H9 (cell line): ENCODE measurements at regions not wholly inside any gene's neighbourhood (a gene's known extent, or its start where the extent isn't known, plus 50 kb on each side); places are given as distances from the start of the nearest gene placed in this dataset.

Experiments
- DNase-seq: peaks from one replicate; pipeline ENCODE4 v3.0.0-alpha.2; 2017
- H2AFZ ChIP-seq: one replicate; pipeline ENCODE4 v1.6.1; 2013; ENCODE audit warnings: mild to moderate bottlenecking, low read length, control low read depth, moderate library complexity
- H2AK5ac ChIP-seq: 2 replicates; pipeline ENCODE4 v1.6.1; 2013; ENCODE audit warnings: low read length, control low read depth, mixed read lengths; ENCODE audit not compliant: insufficient read length
- H2BK120ac ChIP-seq: one replicate; pipeline ENCODE4 v1.6.1; 2013; ENCODE audit warnings: low read depth, mild to moderate bottlenecking, low read length, control low read depth, inconsistent platforms; ENCODE audit not compliant: poor library complexity, severe bottlenecking
- H2BK12ac ChIP-seq: 2 replicates; pipeline ENCODE4 v1.6.1; 2013; ENCODE audit warnings: low read length, control low read depth, mixed read lengths, low read depth; ENCODE audit not compliant: insufficient read length
- H2BK15ac ChIP-seq: 2 replicates; pipeline ENCODE4 v1.6.1; 2013; ENCODE audit warnings: low read depth, low read length, control low read depth
- H2BK20ac ChIP-seq: one replicate; pipeline ENCODE4 v1.6.1; 2013; ENCODE audit warnings: low read depth, mild to moderate bottlenecking, low read length, control low read depth, inconsistent platforms; ENCODE audit not compliant: poor library complexity, severe bottlenecking
- H2BK5ac ChIP-seq: 2 replicates; pipeline ENCODE4 v1.6.1; 2013; ENCODE audit warnings: low read length, control low read depth, mixed read lengths; ENCODE audit not compliant: insufficient read length
- H3K14ac ChIP-seq: 2 replicates; pipeline ENCODE4 v1.6.1; 2013; ENCODE audit warnings: low read length, control low read depth; ENCODE audit not compliant: insufficient read depth
- H3K18ac ChIP-seq: 2 replicates; pipeline ENCODE4 v1.6.1; 2013; ENCODE audit warnings: low read depth, mild to moderate bottlenecking, mixed read lengths, low read length, control low read depth; ENCODE audit not compliant: insufficient read length
- H3K23ac ChIP-seq: 2 replicates; pipeline ENCODE4 v1.6.1; 2013; ENCODE audit warnings: low read length, control low read depth, mixed read lengths, low read depth; ENCODE audit not compliant: insufficient read length
- H3K23me2 ChIP-seq: 2 replicates; pipeline ENCODE4 v1.6.1; 2013; ENCODE audit warnings: low read depth, mild to moderate bottlenecking, mixed read lengths, low read length, control low read depth; ENCODE audit not compliant: insufficient read length, poor library complexity, severe bottlenecking
- H3K27ac ChIP-seq: 2 replicates; pipeline ENCODE4 v1.5.1; 2013; ENCODE audit warnings: low read length, control low read depth, mixed read lengths, low read depth; ENCODE audit not compliant: insufficient read length
- H3K27me3 ChIP-seq: 2 replicates; pipeline ENCODE4 v1.6.1; 2013; ENCODE audit warnings: low read length, control low read depth, inconsistent platforms; ENCODE audit not compliant: insufficient read depth
- H3K4ac ChIP-seq: 2 replicates; pipeline ENCODE4 v1.6.1; 2013; ENCODE audit warnings: low read depth, mild to moderate bottlenecking, control low read depth, inconsistent platforms, low read length, moderate library complexity
- H3K4me1 ChIP-seq: 2 replicates; pipeline ENCODE4 v1.6.1; 2013; ENCODE audit warnings: low read length, control low read depth, inconsistent platforms; ENCODE audit not compliant: insufficient read depth
- H3K4me2 ChIP-seq: 2 replicates; pipeline ENCODE4 v1.6.1; 2013; ENCODE audit warnings: low read length, control low read depth, mixed read lengths; ENCODE audit not compliant: insufficient read length, insufficient read depth
- H3K56ac ChIP-seq: 2 replicates; pipeline ENCODE4 v1.6.1; 2013; ENCODE audit warnings: low read depth, mild to moderate bottlenecking, mixed read lengths, low read length, control low read depth; ENCODE audit not compliant: insufficient read length
- H3K79me1 ChIP-seq: 2 replicates; pipeline ENCODE4 v1.6.1; 2013; ENCODE audit warnings: low read depth, mild to moderate bottlenecking, moderate library complexity, low read length, control low read depth, inconsistent platforms; ENCODE audit not compliant: insufficient read depth, poor library complexity, severe bottlenecking
- H3K79me2 ChIP-seq: 2 replicates; pipeline ENCODE4 v1.6.1; 2013; ENCODE audit warnings: low read length, control low read depth, inconsistent platforms; ENCODE audit not compliant: insufficient read depth
- H3K9ac ChIP-seq: 2 replicates; pipeline ENCODE4 v1.6.1; 2013; ENCODE audit warnings: low read length, control low read depth, mixed read lengths; ENCODE audit not compliant: insufficient read length; ENCODE audit errors: extremely low read depth
- H3K9me3 ChIP-seq: one replicate; pipeline ENCODE4 v1.6.1; 2013; ENCODE audit warnings: low read depth, low read length, inconsistent platforms; ENCODE audit not compliant: control insufficient read depth
- H3T11ph ChIP-seq: one replicate; pipeline ENCODE4 v1.6.1; 2013; ENCODE audit warnings: mild to moderate bottlenecking, low read length, control low read depth, inconsistent platforms
- H4K20me1 ChIP-seq: one replicate; pipeline ENCODE4 v1.6.1; 2013; ENCODE audit not compliant: control insufficient read depth, insufficient read length, insufficient read depth
- H4K5ac ChIP-seq: 2 replicates; pipeline ENCODE4 v1.6.1; 2013; ENCODE audit warnings: low read depth, mild to moderate bottlenecking, mixed read lengths, low read length, control low read depth; ENCODE audit not compliant: insufficient read length
- H4K8ac ChIP-seq: replicated peaks from 2 replicates; pipeline ENCODE4 v1.6.1; 2013; ENCODE audit warnings: low read length, control low read depth, mixed read lengths, low read depth; ENCODE audit not compliant: insufficient read length
- H4K91ac ChIP-seq: 2 replicates; pipeline ENCODE4 v1.6.1; 2013; ENCODE audit warnings: low read depth, mild to moderate bottlenecking, moderate library complexity, mixed read lengths, low read length, control low read depth; ENCODE audit not compliant: insufficient read length
- H3K27ac Mint-ChIP-seq, 3 experiments: 2 replicates in 2 of 3; 3 replicates in 1 of 3; pipeline ENCODE4 v1.8.0; 2020 to 2021; ENCODE audit warnings: mixed read lengths in 3 of 3, mild to moderate bottlenecking in 1 of 3, moderate library complexity in 1 of 3
- H3K27me3 Mint-ChIP-seq: 2 replicates; pipeline ENCODE4 v1.8.0; 2021; ENCODE audit warnings: low read depth, mild to moderate bottlenecking, moderate library complexity, mixed read lengths
- H3K36me3 Mint-ChIP-seq, 3 experiments: 2 replicates in 2 of 3; 3 replicates in 1 of 3; pipeline ENCODE4 v1.8.0; 2020 to 2021; ENCODE audit warnings: low read depth in 3 of 3, mixed read lengths in 3 of 3; ENCODE audit not compliant: insufficient read depth in 1 of 3
- H3K4me1 Mint-ChIP-seq, 2 experiments: 2 replicates each; pipeline ENCODE4 v1.8.0; 2020; ENCODE audit warnings: mixed read lengths in 2 of 2
- H3K4me3 Mint-ChIP-seq, 2 experiments: 2 replicates in 1 of 2; 3 replicates in 1 of 2; pipeline ENCODE4 v1.8.0; 2020 to 2021; ENCODE audit warnings: mild to moderate bottlenecking in 2 of 2, mixed read lengths in 2 of 2, moderate library complexity in 1 of 2
- H3K9me3 Mint-ChIP-seq, 2 experiments: 2 replicates in 1 of 2; 3 replicates in 1 of 2; pipeline ENCODE4 v1.8.0; 2020; ENCODE audit warnings: mild to moderate bottlenecking in 2 of 2, mixed read lengths in 2 of 2, moderate library complexity in 1 of 2
- WGBS: extraction: QIAGEN DNeasy Blood & Tissue Kit; methylation state at CpG from one replicate; pipeline ENCODE4 v1.1.7; 2013; ENCODE audit warnings: missing lambda C conversion rate, low lambda C conversion rate, mixed read lengths; ENCODE audit not compliant: insufficient read length; ENCODE audit errors: extremely low coverage; 5-methylcytosine and 5-hydroxymethylcytosine counted together
- TF ChIP-seq, protein P1 (sequence below): fragments of 200-600 bp; sonication (generic); conservative IDR thresholded peaks from 3 replicates; pipeline ENCODE4 v1.8.0; 2021; ENCODE audit warnings: antibody characterized with exemption, mild to moderate bottlenecking

DNA sequence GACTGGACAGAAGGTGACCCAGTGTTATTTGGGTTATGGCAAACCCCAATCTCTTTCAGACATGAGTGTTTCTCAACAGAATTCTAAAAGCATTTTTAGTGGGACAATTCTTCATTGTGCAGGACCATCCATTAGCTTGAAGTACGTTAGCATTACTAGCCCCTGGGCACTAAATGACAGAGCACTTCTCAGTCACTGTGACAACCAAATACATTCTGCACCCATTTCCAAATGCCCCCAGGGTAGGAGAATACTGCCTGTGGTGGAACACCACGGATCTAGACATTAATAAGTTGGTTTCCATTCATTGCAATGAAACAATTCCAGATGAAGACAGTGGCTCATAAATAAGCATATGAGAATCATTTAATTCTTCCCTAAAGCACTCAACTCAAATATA is 102.4 kb upstream of the FRMD4A start:
- WGBS: no CpG with 5 or more reads among the region's 2 CpGs
- no peak overlapping the region for H3K27ac ChIP-seq
- no peaks in the 10 kb centered on the region for H3K23me2 ChIP-seq
- H2BK15ac ChIP-seq: no peak overlapping the region
- no peaks in the 10 kb centered on the region for H3K9me3 ChIP-seq
- H2BK120ac ChIP-seq: no peak overlapping the region
- H2BK5ac ChIP-seq: no peak overlapping the region
- H3K79me1 ChIP-seq: no peaks in the 10 kb centered on the region
- no peak overlapping the region for H3K4me2 ChIP-seq
- no peak overlapping the region for H2BK20ac ChIP-seq
- H4K5ac ChIP-seq: no peak overlapping the region
- no peaks in the 10 kb centered on the region for H3K27me3 Mint-ChIP-seq
- H2AK5ac ChIP-seq: no peak overlapping the region
- H4K8ac ChIP-seq: no peak overlapping the region
- H3K27ac Mint-ChIP-seq: no peak overlapping the region
- no peak overlapping the region for H4K91ac ChIP-seq
- no peak overlapping the region for H3T11ph ChIP-seq
- no peak overlapping the region for H3K9ac ChIP-seq
- H3K4me1 ChIP-seq: peaks cover 7% of the 10 kb centered on the region
- no peaks in the 10 kb centered on the region for H3K9me3 Mint-ChIP-seq
- no peak overlapping the region for H3K18ac ChIP-seq
- peaks cover 30 to 32% of the 10 kb centered on the region in 2 experiments for H3K4me1 Mint-ChIP-seq
- no peak overlapping the region for H2BK12ac ChIP-seq
- no peak overlapping the region for H3K23ac ChIP-seq
- DNase-seq: no peak
- H4K20me1 ChIP-seq: no peaks in the 10 kb centered on the region
- H3K36me3 Mint-ChIP-seq: no peaks in the 10 kb centered on the region; a peak in 1 of 7 replicates
- H2AFZ ChIP-seq: no peak overlapping the region
- H3K56ac ChIP-seq: no peak overlapping the region
- H3K79me2 ChIP-seq: no peaks in the 10 kb centered on the region
- TF ChIP-seq, protein P1, sequence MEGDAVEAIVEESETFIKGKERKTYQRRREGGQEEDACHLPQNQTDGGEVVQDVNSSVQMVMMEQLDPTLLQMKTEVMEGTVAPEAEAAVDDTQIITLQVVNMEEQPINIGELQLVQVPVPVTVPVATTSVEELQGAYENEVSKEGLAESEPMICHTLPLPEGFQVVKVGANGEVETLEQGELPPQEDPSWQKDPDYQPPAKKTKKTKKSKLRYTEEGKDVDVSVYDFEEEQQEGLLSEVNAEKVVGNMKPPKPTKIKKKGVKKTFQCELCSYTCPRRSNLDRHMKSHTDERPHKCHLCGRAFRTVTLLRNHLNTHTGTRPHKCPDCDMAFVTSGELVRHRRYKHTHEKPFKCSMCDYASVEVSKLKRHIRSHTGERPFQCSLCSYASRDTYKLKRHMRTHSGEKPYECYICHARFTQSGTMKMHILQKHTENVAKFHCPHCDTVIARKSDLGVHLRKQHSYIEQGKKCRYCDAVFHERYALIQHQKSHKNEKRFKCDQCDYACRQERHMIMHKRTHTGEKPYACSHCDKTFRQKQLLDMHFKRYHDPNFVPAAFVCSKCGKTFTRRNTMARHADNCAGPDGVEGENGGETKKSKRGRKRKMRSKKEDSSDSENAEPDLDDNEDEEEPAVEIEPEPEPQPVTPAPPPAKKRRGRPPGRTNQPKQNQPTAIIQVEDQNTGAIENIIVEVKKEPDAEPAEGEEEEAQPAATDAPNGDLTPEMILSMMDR: no peak
- H3K14ac ChIP-seq: no peak overlapping the region
- H3K4ac ChIP-seq: no peak overlapping the region
- no peaks in the 10 kb centered on the region; the same call in 1 of the 2 replicates for H3K27me3 ChIP-seq
- no peak overlapping the region for H3K4me3 Mint-ChIP-seq
